Ovary (tissue), 3 donors: ENCODE measurements at regions not wholly inside any gene's neighbourhood (a gene's known extent, or its start where the extent isn't known, plus 50 kb on each side); places are given as distances from the start of the nearest gene placed in this dataset.

Experiments used
- CTCF ChIP-seq, 3 donors: fragments of 450-650 bp in 2 of 3; fragments of 200-600 bp in 1 of 3; IDR thresholded peaks; one replicate each; pipeline versions ENCODE4 v1.5.1 to v1.8.0; 2016 to 2022; ENCODE audit warnings: antibody characterized with exemption in 3 of 3, mild to moderate bottlenecking in 1 of 3
- EP300 ChIP-seq: sonication (generic); formaldehyde crosslinking; IDR thresholded peaks from one replicate; pipeline ENCODE4 v1.6.1; 2017; ENCODE audit warnings: antibody characterized with exemption
- POLR2A ChIP-seq: fragments of 450-650 bp; IDR thresholded peaks from one replicate; pipeline ENCODE4 v1.6.1; 2017; ENCODE audit warnings: antibody characterized with exemption, mild to moderate bottlenecking, moderate library complexity
- donor health status: DM: no; HTN: no; CAD: no.

GRCh38 chrX:115390078-115390477, 100.6 kb downstream of the LUZP4 start:
- TF ChIP-seq CTCF (IDR thresholded peaks at IDR 0.05): no peak
- no peak for TF ChIP-seq POLR2A
- TF ChIP-seq EP300: no peak
